SH-SY5Y (cell line): ENCODE measurements at regions not wholly inside any gene's neighbourhood (a gene's known extent, or its start where the extent isn't known, plus 50 kb on each side); places are given as distances from the start of the nearest gene placed in this dataset.

Experiments
- GATA2 ChIP-seq: IDR thresholded peaks from 2 replicates; pipeline ENCODE4 v1.6.1; 2011; ENCODE audit warnings: mild to moderate bottlenecking, low read depth, low read length
- GATA3 ChIP-seq: IDR thresholded peaks from 2 replicates; pipeline ENCODE4 v1.6.1; 2011; ENCODE audit warnings: low read depth, mild to moderate bottlenecking, low read length, moderate library complexity

- TF ChIP-seq GATA3: no peak
- TF ChIP-seq GATA2: no peak
Observed at GRCh38 chr7:69467826-69468225, 130.4 kb upstream of the AUTS2 start.
